Uterus (tissue), 3 donors: ENCODE measurements at regions not wholly inside any gene's neighbourhood (a gene's known extent, or its start where the extent isn't known, plus 50 kb on each side); places are given as distances from the start of the nearest gene placed in this dataset.

Experiments
- DNase-seq, 2 donors: peaks; one replicate each; pipeline ENCODE4 v3.0.0-alpha.2; 2019 to 2020
- H3K27ac ChIP-seq, 2 donors: fragments of 200-600 bp; sonication (generic); 1 replicate in 1 of 2; 2 replicates in 1 of 2; pipeline ENCODE4 v1.5.1; 2016 to 2018
- H3K27me3 ChIP-seq, 2 donors: fragments of 200-600 bp; sonication (generic); one replicate each; pipeline ENCODE4 v1.5.1; 2018 to 2019; ENCODE audit warnings: control low read depth in 1 of 2
- H3K36me3 ChIP-seq, 2 donors: fragments of 200-600 bp; sonication (generic); one replicate each; pipeline ENCODE4 v1.5.1; 2019; ENCODE audit warnings: control low read depth in 1 of 2
- H3K4me1 ChIP-seq, 2 donors: fragments of 200-600 bp; sonication (generic); one replicate each; pipeline ENCODE4 v1.5.1; 2018 to 2019; ENCODE audit warnings: control low read depth in 1 of 2
- H3K4me3 ChIP-seq, 2 donors: fragments of 200-600 bp; sonication (generic); 1 replicate in 1 of 2; 2 replicates in 1 of 2; pipeline ENCODE4 v1.5.1; 2018 to 2019; ENCODE audit warnings: mild to moderate bottlenecking in 1 of 2
- H3K9me3 ChIP-seq, 2 donors: fragments of 200-600 bp; sonication (generic); one replicate each; pipeline ENCODE4 v1.5.1; 2019; ENCODE audit warnings: control low read depth in 1 of 2
- CTCF ChIP-seq, 4 experiments: fragments of 200-600 bp in 2 of 4; fragments of 450-650 bp in 2 of 4; sonication (generic) in 2 of 4; IDR thresholded peaks; one replicate each; pipeline ENCODE4 v1.5.1; 2016 to 2019; ENCODE audit warnings: antibody characterized with exemption in 4 of 4, mild to moderate bottlenecking in 2 of 4, moderate library complexity in 1 of 4
- POLR2A ChIP-seq, 2 donors: fragments of 450-650 bp; IDR thresholded peaks; one replicate each; pipeline ENCODE4 v1.6.1; 2016; ENCODE audit warnings: antibody characterized with exemption in 2 of 2, mild to moderate bottlenecking in 1 of 2, moderate library complexity in 1 of 2
- intact Hi-C: fragments of 100-400 bp; cut with DNase I; formaldehyde crosslinking; loops from one replicate; pipeline ENCODE4 v1.15.1; 2023; ENCODE audit warnings: low total_unique reads
- donor health status: DM: yes; HTN: yes; CAD: no.

GRCh38 chr16:82567175-82567574 is 59.6 kb upstream of the CDH13 start:
- no peak overlapping the region for H3K4me3 ChIP-seq
- TF ChIP-seq POLR2A (IDR thresholded peaks at IDR 0.05) (no peak), CTCF (IDR thresholded peaks at IDR 0.05) (no peak)
- no peaks in the 10 kb centered on the region for H3K27me3 ChIP-seq
- no peaks in the 10 kb centered on the region for H3K9me3 ChIP-seq
- H3K36me3 ChIP-seq = no peaks in the 10 kb centered on the region
- no peak overlapping the region for H3K27ac ChIP-seq
- no peak for DNase-seq
- no peaks in the 10 kb centered on the region for H3K4me1 ChIP-seq
- intact Hi-C loops = no loop called here

- DNase-seq = no peak
- H3K27me3 ChIP-seq = no peaks in the 10 kb centered on the region
Measured at GRCh38 chr16:82563401-82563800, 63.4 kb upstream of the CDH13 start.

GRCh38 chr16:82562183-82562683 is 64.5 kb upstream of the CDH13 start:
- intact Hi-C loops = no loop called here
- H3K27ac ChIP-seq = no peak overlapping the region
- TF ChIP-seq CTCF (IDR thresholded peaks at IDR 0.05) (no peak), POLR2A (IDR thresholded peaks at IDR 0.05) (no peak)

More at GRCh38 chr16:82563401-82563800, 63.4 kb upstream of the CDH13 start:
- H3K9me3 ChIP-seq = no peaks in the 10 kb centered on the region
- H3K4me3 ChIP-seq = no peak overlapping the region
- H3K4me1 ChIP-seq = no peaks in the 10 kb centered on the region
- no peaks in the 10 kb centered on the region for H3K36me3 ChIP-seq
- intact Hi-C loops = no loop called here
- H3K27ac ChIP-seq = no peak overlapping the region
- TF ChIP-seq CTCF (IDR thresholded peaks at IDR 0.05) (no peak), POLR2A (IDR thresholded peaks at IDR 0.05) (no peak)

GRCh38 chr16:82560805-82561325 is 65.9 kb upstream of the CDH13 start:
- intact Hi-C loops = no loop called here
- no peaks in the 10 kb centered on the region for H3K27me3 ChIP-seq
- H3K4me1 ChIP-seq = no peaks in the 10 kb centered on the region
- no peak overlapping the region for H3K27ac ChIP-seq
- no peak for DNase-seq
- H3K9me3 ChIP-seq = no peaks in the 10 kb centered on the region
- TF ChIP-seq POLR2A (IDR thresholded peaks at IDR 0.05) (no peak), CTCF (IDR thresholded peaks at IDR 0.05) (no peak)
- no peak overlapping the region for H3K4me3 ChIP-seq
- no peaks in the 10 kb centered on the region for H3K36me3 ChIP-seq

More at GRCh38 chr16:82562183-82562683, 64.5 kb upstream of the CDH13 start:
- no peak for DNase-seq
- no peaks in the 10 kb centered on the region for H3K36me3 ChIP-seq
- no peaks in the 10 kb centered on the region for H3K27me3 ChIP-seq
- H3K9me3 ChIP-seq = no peaks in the 10 kb centered on the region
- H3K4me3 ChIP-seq = no peak overlapping the region
- no peaks in the 10 kb centered on the region for H3K4me1 ChIP-seq

GRCh38 chr16:82544378-82545160 is 82.2 kb upstream of the CDH13 start:
- H3K27ac ChIP-seq = no peak overlapping the region
- intact Hi-C loops = no loop called here
- H3K4me3 ChIP-seq = no peak overlapping the region
- H3K27me3 ChIP-seq = no peaks in the 10 kb centered on the region
- DNase-seq = no peak
- no peaks in the 10 kb centered on the region for H3K36me3 ChIP-seq
- TF ChIP-seq CTCF (IDR thresholded peaks at IDR 0.05) (no peak), POLR2A (IDR thresholded peaks at IDR 0.05) (no peak)
- H3K4me1 ChIP-seq = no peaks in the 10 kb centered on the region
- H3K9me3 ChIP-seq = no peaks in the 10 kb centered on the region
